Gastroesophageal sphincter (tissue), 3 donors: ENCODE measurements at regions not wholly inside any gene's neighbourhood (a gene's known extent, or its start where the extent isn't known, plus 50 kb on each side); places are given as distances from the start of the nearest gene placed in this dataset.

Source experiments
- CTCF ChIP-seq, 4 experiments: fragments of 200-600 bp in 2 of 4; fragments of 450-650 bp in 2 of 4; sonication (generic) in 1 of 4; IDR thresholded peaks; one replicate each; pipeline ENCODE4 v1.5.1; 2017 to 2019; ENCODE audit warnings: antibody characterized with exemption in 4 of 4, mild to moderate bottlenecking in 2 of 4, moderate library complexity in 2 of 4
- POLR2A ChIP-seq, 2 donors: fragments of 450-650 bp; IDR thresholded peaks; one replicate each; pipeline ENCODE4 v1.6.1; 2017; ENCODE audit warnings: antibody characterized with exemption in 2 of 2, mild to moderate bottlenecking in 2 of 2, moderate library complexity in 1 of 2

DNA sequence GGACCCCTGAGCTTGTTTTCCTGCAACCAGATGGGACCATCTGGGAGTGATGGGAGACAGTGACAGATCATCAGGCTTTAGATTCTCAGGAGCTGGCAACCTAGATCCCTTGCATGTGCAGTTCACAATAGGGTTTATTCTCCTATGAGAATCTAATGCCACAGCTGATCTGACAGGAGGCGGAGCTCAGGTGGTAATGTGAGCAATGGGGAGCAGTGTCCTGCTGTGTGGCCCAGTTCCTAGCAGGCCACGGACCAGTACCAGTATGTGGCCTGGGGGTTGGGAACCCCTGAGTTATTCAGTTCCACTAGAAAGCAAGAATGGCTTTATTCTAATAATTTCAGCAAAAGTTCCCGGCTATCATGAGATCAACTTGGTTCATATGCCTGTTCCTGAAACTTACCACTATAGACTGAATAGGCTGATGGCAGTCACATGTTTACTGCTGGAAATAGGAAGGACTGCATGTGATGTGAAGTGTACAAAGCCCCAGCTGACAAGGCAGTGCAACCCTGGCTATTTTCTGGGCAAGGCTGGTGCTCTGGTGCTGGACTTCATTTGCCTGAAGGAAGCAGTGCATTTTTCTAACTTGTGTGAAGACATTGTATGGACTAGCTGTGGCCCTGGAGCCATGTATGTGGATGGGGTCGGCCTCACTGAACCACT lies 107.2 kb downstream of the SPRY1 start:
- TF ChIP-seq POLR2A (IDR thresholded peaks at IDR 0.05), result no peak
- TF ChIP-seq CTCF (IDR thresholded peaks at IDR 0.05), result no peak
